ENCODE measurements at regions not wholly inside any gene's neighbourhood (a gene's known extent, or its start where the extent isn't known, plus 50 kb on each side); places are given as distances from the start of the nearest gene placed in this dataset.

GRCh38 chr4:13142726-13143125 lies 341.4 kb downstream of the RAB28 start:
- Histone ChIP-seq H3K4me1 (ENCODE audit: insufficient read depth, low read length) (no peaks in the 10 kb centered on the region), H3K9me3 (ENCODE audit: control insufficient read depth in 1 of 2, insufficient read depth in 1 of 2, low read length in 2 of 2) (peaks cover 0 to 4% of the 10 kb centered on the region in 2 experiments), H3K4me3 (ENCODE audit: low read length) (no peak overlapping the region), H3K27ac (ENCODE audit: low read depth in 1 of 2, low read length in 2 of 2) (no peak overlapping the region), H3K27me3 (ENCODE audit: control insufficient read depth in 1 of 2, insufficient read depth in 2 of 2, low read length in 2 of 2) (no peaks in the 10 kb centered on the region), H3K36me3 (ENCODE audit: insufficient read depth, low read length) (no peaks in the 10 kb centered on the region)
- ATAC-seq (ENCODE audit: poor library complexity) (no peak), DNase-seq (no peak)
- Mint-ChIP-seq H3K36me3 (ENCODE audit: low read depth) (no peaks in the 10 kb centered on the region), H3K27me3 (no peaks in the 10 kb centered on the region), H3K4me3 (no peak overlapping the region), H3K4me1 (ENCODE audit: low read depth) (no peaks in the 10 kb centered on the region), H3K9me3 (no peaks in the 10 kb centered on the region), H3K27ac (no peak overlapping the region)
- CTCF ChIA-PET: no interaction called here
- TF ChIP-seq CTCF (IDR thresholded peaks at IDR 0.05): no peak
- intact Hi-C loops (cut with DNase I, micrococcal nuclease): no loop called here
- POLR2A ChIA-PET: no interaction called here

GRCh38 chr4:13142191-13142590 lies 341.9 kb downstream of the RAB28 start:
- ChIA-PET CTCF (no interaction called here), POLR2A (no interaction called here)
- H3K27ac ChIP-seq (ENCODE audit: low read depth in 1 of 2, low read length in 2 of 2): no peak overlapping the region
- no peak for TF ChIP-seq CTCF (IDR thresholded peaks at IDR 0.05)
- no peaks in the 10 kb centered on the region for H3K27me3 ChIP-seq (ENCODE audit: control insufficient read depth in 1 of 2, insufficient read depth in 2 of 2, low read length in 2 of 2)
- no peaks in the 10 kb centered on the region for H3K9me3 Mint-ChIP-seq
- no peak overlapping the region for H3K4me3 ChIP-seq (ENCODE audit: low read length)
- no peaks in the 10 kb centered on the region for H3K4me1 ChIP-seq (ENCODE audit: insufficient read depth, low read length)
- ATAC-seq (ENCODE audit: poor library complexity): no peak
- no peaks in the 10 kb centered on the region for H3K4me1 Mint-ChIP-seq (ENCODE audit: low read depth)
- H3K9me3 ChIP-seq (ENCODE audit: control insufficient read depth in 1 of 2, insufficient read depth in 1 of 2, low read length in 2 of 2): peaks cover 0 to 4% of the 10 kb centered on the region in 2 experiments
- H3K27me3 Mint-ChIP-seq: no peaks in the 10 kb centered on the region
- H3K36me3 Mint-ChIP-seq (ENCODE audit: low read depth): no peaks in the 10 kb centered on the region
- no peaks in the 10 kb centered on the region for H3K36me3 ChIP-seq (ENCODE audit: insufficient read depth, low read length)
- no peak overlapping the region for H3K4me3 Mint-ChIP-seq
- intact Hi-C loops (cut with DNase I, micrococcal nuclease): no loop called here
- DNase-seq: no peak
- no peak overlapping the region for H3K27ac Mint-ChIP-seq

GRCh38 chr4:13137390-13137789 lies 346.8 kb downstream of the RAB28 start:
- TF ChIP-seq CTCF (IDR thresholded peaks at IDR 0.05): no peak
- Histone ChIP-seq H3K9me3 (ENCODE audit: control insufficient read depth in 1 of 2, insufficient read depth in 1 of 2, low read length in 2 of 2) (peaks cover 0 to 4% of the 10 kb centered on the region in 2 experiments), H3K4me1 (ENCODE audit: insufficient read depth, low read length) (no peaks in the 10 kb centered on the region), H3K27me3 (ENCODE audit: control insufficient read depth in 1 of 2, insufficient read depth in 2 of 2, low read length in 2 of 2) (no peaks in the 10 kb centered on the region), H3K27ac (ENCODE audit: low read depth in 1 of 2, low read length in 2 of 2) (no peak overlapping the region), H3K36me3 (ENCODE audit: insufficient read depth, low read length) (no peaks in the 10 kb centered on the region), H3K4me3 (ENCODE audit: low read length) (no peak overlapping the region)
- H3K36me3 Mint-ChIP-seq (ENCODE audit: low read depth): peaks cover 6% of the 10 kb centered on the region
- H3K4me3 Mint-ChIP-seq: no peak overlapping the region
- ATAC-seq (ENCODE audit: poor library complexity): no peak
- no peak overlapping the region for H3K27ac Mint-ChIP-seq
- DNase-seq: no peak
- peaks cover 5% of the 10 kb centered on the region for H3K9me3 Mint-ChIP-seq
- H3K4me1 Mint-ChIP-seq (ENCODE audit: low read depth): no peaks in the 10 kb centered on the region
- no peaks in the 10 kb centered on the region for H3K27me3 Mint-ChIP-seq
- intact Hi-C loops (cut with DNase I, micrococcal nuclease): no loop called here
- CTCF ChIA-PET: no interaction called here
- POLR2A ChIA-PET: no interaction called here
